HG02642 (cell line): ENCODE measurements at regions not wholly inside any gene's neighbourhood (a gene's known extent, or its start where the extent isn't known, plus 50 kb on each side); places are given as distances from the start of the nearest gene placed in this dataset.

Source experiments
- ATAC-seq: cut with Tn5 transposase; IDR thresholded peaks from one replicate; pipeline ENCODE4 v1.9.1; 2021; ENCODE audit warnings: mild to moderate bottlenecking; ENCODE audit not compliant: unreplicated experiment, poor library complexity

GRCh38 chr5:161235569-161235968, 311.0 kb downstream of the GABRB2 start:
- no peak for ATAC-seq

DNA sequence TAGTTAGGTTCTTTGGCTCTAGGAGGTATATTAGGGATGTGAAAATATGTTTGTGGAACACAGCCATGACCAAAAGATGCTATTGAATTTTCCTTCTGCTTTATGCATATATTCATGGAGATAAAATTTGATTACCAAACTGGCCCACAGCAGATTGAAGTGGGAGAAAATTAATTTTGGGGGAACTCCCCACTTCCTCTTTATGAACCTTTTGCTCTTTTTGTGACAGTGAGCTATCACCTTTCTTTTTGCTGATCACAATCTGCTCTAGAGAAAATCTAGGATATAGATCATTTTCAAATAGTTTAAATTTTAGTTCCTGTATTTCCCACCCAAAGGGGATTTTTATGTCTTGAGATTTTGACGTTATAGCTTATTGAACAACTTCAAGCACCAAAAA, 313.0 kb downstream of the GABRB2 start:
- ATAC-seq = no peak

DNA sequence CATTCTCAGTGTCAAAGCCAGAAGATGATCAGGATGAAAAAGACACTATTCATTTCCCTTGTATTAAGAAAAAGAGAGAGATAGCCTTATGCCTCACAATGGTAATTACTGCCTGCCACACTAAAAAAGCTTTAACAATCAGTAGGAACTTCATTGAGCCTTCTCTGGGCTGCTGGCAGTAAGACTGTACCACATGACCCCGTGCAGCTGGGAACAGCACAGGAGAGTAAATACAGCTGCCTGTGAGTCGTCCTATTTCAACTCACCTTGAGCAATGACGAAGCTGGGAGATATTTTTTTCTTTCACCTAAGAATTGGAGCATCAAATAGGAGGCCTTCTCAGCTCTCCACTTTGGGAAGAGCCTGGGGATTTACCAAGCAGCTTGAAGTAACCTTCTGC, 316.3 kb downstream of the GABRB2 start:
- no peak for ATAC-seq

DNA sequence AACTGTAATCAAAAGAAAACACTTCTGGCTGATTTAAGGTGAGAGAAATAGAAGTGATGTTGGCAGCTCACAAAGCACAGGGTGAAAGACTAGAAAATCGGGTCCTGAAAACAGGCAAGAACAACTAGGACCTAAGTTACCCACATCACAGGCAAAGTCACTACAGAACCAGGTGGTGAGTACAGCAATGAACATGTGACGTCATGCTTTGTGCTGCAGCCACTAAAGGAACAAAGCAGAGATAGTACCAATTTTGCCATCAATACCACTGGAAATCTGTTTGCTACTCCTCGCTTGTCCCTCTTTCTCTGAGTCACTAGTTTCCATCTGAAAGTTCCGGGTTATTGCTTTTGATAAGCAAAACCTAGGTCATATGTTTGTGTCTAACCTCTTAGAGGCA, 326.7 kb downstream of the GABRB2 start:
- ATAC-seq = no peak

DNA sequence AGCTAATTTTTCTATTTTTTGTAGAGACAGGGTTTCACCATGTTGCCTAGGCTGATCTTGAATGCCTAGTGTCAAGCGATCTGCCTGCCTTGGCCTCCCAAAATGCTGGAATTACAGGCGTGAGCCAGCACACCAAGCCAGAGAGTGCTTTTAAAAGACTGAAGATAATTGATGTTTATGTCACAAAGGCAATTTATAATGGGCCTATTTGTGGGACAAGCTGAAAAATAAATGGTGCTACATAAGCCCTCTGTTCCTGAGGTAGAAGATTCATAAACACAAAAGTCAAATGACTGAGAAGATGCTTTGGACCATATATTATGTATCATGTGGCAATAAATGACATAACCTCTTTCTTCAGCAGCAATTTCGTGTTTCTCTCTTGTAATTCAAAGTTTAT, 329.6 kb downstream of the GABRB2 start:
- no peak for ATAC-seq

DNA sequence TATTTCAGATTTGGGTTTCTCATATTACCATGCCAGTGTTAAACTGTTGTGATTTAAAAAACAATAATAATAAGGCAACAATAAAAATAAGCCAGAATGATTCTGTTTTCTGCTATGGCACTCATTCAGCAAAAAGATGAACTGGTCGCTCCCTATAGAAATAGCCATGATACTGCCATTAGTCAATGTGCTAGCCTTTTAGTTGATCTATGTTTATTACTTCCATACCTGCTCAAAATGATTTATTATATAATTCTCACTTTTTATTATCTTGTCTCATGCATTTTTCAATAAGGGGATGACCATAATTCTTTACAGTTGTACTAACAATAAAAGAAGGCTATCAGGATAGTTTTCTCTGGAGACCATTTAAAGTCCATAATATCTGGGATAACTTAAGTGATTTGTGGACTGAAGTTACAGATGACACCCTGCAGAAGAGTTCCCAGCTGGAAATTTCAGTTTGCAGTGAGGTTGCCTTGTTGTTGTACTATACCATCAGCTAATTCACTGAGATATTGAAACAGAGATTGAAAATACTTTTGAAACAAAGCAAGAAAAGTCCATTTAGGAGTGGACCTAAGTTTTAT, 334.3 kb downstream of the GABRB2 start:
- ATAC-seq = no peak

- no peak for ATAC-seq
Measured at GRCh38 chr5:161201558-161201957, 345.0 kb downstream of the GABRB2 start.

DNA sequence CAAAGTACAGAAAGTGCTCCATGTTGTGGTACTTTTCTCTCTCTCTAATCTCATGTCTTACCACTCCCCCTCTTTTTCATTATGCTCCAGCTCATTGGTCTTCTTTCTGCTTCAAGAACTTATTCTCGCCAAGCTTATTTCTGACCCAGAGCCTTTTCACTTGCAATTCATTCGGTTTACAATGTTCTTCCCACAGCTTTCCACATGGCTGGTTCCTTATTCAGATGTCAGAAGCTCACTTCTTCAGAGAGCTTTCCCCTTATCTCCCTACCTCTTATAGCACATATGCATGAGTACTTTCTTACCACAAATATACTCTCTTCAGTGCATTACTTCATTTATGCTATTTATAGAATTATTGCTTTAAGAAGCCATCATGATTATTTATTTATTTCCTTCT, 338.8 kb upstream of the ATP10B start:
- ATAC-seq = no peak

DNA sequence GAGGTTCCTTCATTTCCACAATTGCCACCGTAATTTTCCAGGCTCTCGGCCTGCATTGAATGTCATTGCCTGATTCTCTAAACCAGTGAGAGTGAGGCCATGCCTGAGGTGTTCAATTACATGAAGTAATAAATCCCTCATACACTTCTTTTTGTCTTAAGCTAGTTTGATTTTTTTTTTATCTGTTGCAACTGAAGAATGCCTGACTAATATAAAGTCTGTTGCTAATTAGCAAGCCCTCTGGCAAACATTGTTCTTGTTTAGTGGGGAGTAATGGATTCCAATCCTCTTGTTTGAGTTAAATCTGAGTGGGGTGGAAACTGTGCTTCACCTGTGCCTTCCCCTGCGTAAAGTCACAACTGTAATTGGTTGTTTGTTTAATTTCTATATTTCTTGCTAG, 338.1 kb upstream of the ATP10B start:
- ATAC-seq = no peak

GRCh38 chr5:161189452-161189851, 337.4 kb upstream of the ATP10B start:
- ATAC-seq = no peak

- no peak for ATAC-seq
Measured at GRCh38 chr5:161183559-161183958, 331.5 kb upstream of the ATP10B start.

- ATAC-seq = no peak
Measured at GRCh38 chr5:161176221-161176620, 324.2 kb upstream of the ATP10B start.

DNA sequence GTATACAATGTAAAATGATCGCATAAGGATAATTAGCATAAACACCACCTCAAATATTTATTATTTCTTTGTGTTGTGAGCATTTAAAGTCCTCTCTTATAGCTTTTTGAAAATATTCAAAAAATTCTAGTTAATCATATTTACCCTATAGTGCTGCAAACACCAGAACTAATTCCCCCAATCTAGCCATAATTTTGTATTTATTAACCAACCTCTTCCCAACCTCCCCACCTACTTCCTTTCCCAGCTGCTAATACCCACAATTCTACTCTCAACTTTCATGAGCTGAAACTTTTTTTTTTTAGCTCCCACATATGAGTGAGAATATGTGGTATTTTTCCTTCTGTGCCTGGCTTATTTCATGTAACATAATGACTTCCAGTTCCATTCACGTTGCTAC, 317.8 kb upstream of the ATP10B start:
- no peak for ATAC-seq

- ATAC-seq = no peak
Measured at GRCh38 chr5:161167016-161167767, 315.2 kb upstream of the ATP10B start.

GRCh38 chr5:161165998-161166660, 314.1 kb upstream of the ATP10B start:
- ATAC-seq = no peak

DNA sequence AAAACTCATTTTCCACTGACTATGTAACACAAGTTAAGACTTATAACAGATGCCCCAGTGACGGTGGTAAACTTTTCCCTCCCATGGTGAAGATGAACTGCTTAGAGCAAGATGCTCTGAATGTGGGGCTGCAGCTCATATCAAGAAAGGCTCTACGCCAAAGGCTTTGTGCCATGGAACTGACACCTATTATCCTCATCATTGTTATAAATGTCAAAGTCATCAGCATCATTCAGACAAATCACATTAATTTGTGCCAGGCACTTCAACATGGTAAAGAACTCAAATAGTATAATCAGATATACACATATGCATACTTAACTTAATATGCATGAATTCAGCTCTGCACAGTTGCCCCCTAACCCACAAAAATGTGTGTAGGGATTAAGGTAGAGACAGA, 305.9 kb upstream of the ATP10B start:
- no peak for ATAC-seq

- no peak for ATAC-seq
Measured at GRCh38 chr5:161155451-161155850, 303.4 kb upstream of the ATP10B start.

- ATAC-seq = no peak
Measured at GRCh38 chr5:161152415-161152940, 300.5 kb upstream of the ATP10B start.

DNA sequence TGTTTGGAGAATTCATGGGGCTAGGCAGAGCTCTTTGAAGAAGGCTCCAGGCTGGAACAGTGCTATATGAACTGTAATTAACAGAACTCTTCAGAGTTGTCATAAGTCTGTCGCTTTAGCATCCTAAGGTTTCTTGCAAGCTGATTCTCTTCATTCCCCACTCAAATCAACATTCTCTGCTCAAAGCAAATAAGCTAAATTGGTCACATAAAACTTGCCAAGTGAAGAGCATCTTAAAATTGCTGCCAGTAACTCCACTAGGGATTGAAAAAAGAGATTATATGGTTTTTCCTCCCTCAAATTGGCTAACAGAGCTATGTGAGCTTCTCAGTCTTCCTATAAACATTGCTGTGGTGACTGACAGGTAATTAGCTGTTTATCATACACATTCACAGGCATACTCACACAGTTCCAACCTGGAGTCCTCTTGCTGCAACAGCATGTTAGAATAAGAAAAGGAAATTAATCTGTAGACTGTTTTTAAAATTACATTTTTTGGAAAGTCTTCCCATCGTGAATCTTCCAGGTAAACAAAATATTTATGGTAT, 298.5 kb upstream of the ATP10B start:
- no peak for ATAC-seq

- ATAC-seq = no peak
Measured at GRCh38 chr5:161149078-161149477, 297.1 kb upstream of the ATP10B start.

DNA sequence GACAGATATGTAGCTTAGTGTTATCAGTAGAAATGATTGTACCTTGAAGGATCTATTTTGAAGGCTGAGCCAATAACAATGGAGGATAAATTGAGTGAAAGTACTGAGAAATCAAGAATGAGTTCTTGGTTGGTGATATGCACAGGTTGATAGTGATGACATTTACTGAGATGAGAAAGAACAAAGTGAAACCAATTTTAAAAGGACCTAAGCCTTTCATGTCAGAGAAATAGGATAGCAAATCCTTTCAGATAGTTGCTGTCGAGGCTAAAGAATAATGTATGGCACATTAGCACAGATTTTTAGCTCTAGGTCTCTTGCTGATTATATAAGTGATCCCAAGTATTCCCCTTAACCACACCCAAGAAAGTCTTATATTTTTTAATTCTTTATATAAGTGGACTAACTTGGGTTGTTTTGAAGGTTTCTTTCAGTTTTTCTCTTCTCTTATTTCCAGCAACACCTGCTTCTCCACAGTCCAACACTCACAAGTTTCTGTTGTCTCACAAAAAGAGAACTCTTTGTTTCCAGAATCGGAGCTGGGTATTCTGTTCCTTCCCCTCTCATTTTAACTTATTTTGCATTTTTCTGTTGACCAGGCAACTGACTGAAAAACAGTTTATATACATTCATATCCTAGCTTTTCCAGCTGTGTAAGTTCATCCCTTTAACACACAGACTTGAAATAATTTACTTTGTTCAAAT, 286.9 kb upstream of the ATP10B start:
- ATAC-seq = no peak
